GM10266 (cell line): ENCODE measurements at regions not wholly inside any gene's neighbourhood (a gene's known extent, or its start where the extent isn't known, plus 50 kb on each side); places are given as distances from the start of the nearest gene placed in this dataset.

ENCODE experiments used
- DNase-seq: peaks from one replicate; pipeline ENCODE4 v3.0.0; 2012; ENCODE audit errors: extremely low spot score
- CTCF ChIP-seq: IDR thresholded peaks from 2 replicates; pipeline ENCODE4 v1.5.1; 2012; ENCODE audit warnings: mild to moderate bottlenecking, low read depth; ENCODE audit not compliant: control insufficient read depth, insufficient read depth; ENCODE audit errors: missing control alignments

- DNase-seq = no peak
- no peak for TF ChIP-seq CTCF
These were observed 83.2 kb downstream of the ZNF280B start for GRCh38 chr22:22425356-22425755.

GRCh38 chr22:22425783-22426624, 82.5 kb downstream of the ZNF280B start:
- TF ChIP-seq CTCF = no peak
- DNase-seq = no peak

GRCh38 chr22:22427542-22428065, 80.9 kb downstream of the ZNF280B start:
- no peak for DNase-seq
- TF ChIP-seq CTCF = no peak

GRCh38 chr22:22428222-22429098, 80.1 kb downstream of the ZNF280B start:
- DNase-seq = no peak
- no peak for TF ChIP-seq CTCF

GRCh38 chr22:22429369-22430108, 79.0 kb downstream of the ZNF280B start:
- DNase-seq = no peak
- no peak for TF ChIP-seq CTCF

GRCh38 chr22:22430111-22430820, 78.3 kb downstream of the ZNF280B start:
- TF ChIP-seq CTCF = no peak
- DNase-seq = no peak
